Spleen (tissue), 11 donors: ENCODE measurements at regions not wholly inside any gene's neighbourhood (a gene's known extent, or its start where the extent isn't known, plus 50 kb on each side); places are given as distances from the start of the nearest gene placed in this dataset.

Source experiments
- DNase-seq: peaks from one replicate; pipeline ENCODE4 v3.0.0-alpha.2; 2020
- H3K27ac ChIP-seq, 8 donors: fragments of 200-600 bp; sonication (generic) in 7 of 8; 1 replicate in 4 of 8; 2 replicates in 4 of 8; pipeline versions ENCODE4 v1.5.0 to v1.8.0; 2016 to 2021; ENCODE audit warnings: inconsistent platforms in 4 of 8, mild to moderate bottlenecking in 4 of 8, moderate library complexity in 1 of 8
- H3K27me3 ChIP-seq, 7 donors: fragments of 200-600 bp; sonication (generic) in 6 of 7; replicated peaks in 1 of 7; 1 replicate in 4 of 7; 2 replicates in 3 of 7; pipeline versions ENCODE4 v1.5.0 to v1.8.0; 2016 to 2021; ENCODE audit warnings: inconsistent platforms in 3 of 7, mild to moderate bottlenecking in 1 of 7
- H3K36me3 ChIP-seq, 6 donors: fragments of 200-600 bp; sonication (generic) in 5 of 6; 1 replicate in 4 of 6; 2 replicates in 2 of 6; pipeline versions ENCODE4 v1.5.0 to v1.8.0; 2016 to 2021; ENCODE audit warnings: inconsistent platforms in 2 of 6
- H3K4me1 ChIP-seq, 6 donors: fragments of 200-600 bp; sonication (generic) in 5 of 6; 1 replicate in 3 of 6; 2 replicates in 3 of 6; pipeline versions ENCODE4 v1.5.0 to v1.8.0; 2016 to 2021; ENCODE audit warnings: inconsistent platforms in 3 of 6
- H3K4me3 ChIP-seq, 8 donors: fragments of 200-600 bp; sonication (generic) in 7 of 8; 1 replicate in 4 of 8; 2 replicates in 4 of 8; pipeline versions ENCODE4 v1.5.0 to v1.8.0; 2016 to 2021; ENCODE audit warnings: inconsistent platforms in 4 of 8, mild to moderate bottlenecking in 4 of 8, moderate library complexity in 2 of 8
- H3K9me3 ChIP-seq, 8 donors: fragments of 200-600 bp; sonication (generic) in 7 of 8; 1 replicate in 4 of 8; 2 replicates in 4 of 8; pipeline versions ENCODE4 v1.5.0 to v1.8.0; 2016 to 2021; ENCODE audit warnings: inconsistent platforms in 4 of 8
- CTCF ChIP-seq, 11 experiments: fragments of 200-600 bp in 7 of 11; fragments of 450-650 bp in 4 of 11; sonication (generic) in 4 of 11; IDR thresholded peaks in 8 of 11; conservative IDR thresholded peaks in 3 of 11; 1 replicate in 7 of 11; 2 replicates in 4 of 11; pipeline versions ENCODE4 v1.4.0 to v1.8.0; 2016 to 2021; ENCODE audit warnings: antibody characterized with exemption in 11 of 11, inconsistent platforms in 4 of 11, mild to moderate bottlenecking in 1 of 11
- POLR2A ChIP-seq, 3 donors: fragments of 450-650 bp; IDR thresholded peaks; one replicate each; pipeline ENCODE4 v1.5.1; 2017; ENCODE audit warnings: antibody characterized with exemption in 3 of 3, mild to moderate bottlenecking in 1 of 3
- POLR2AphosphoS5 ChIP-seq, 3 donors: sonication (generic); formaldehyde crosslinking; IDR thresholded peaks; one replicate each; pipeline ENCODE4 v1.5.1; 2017; ENCODE audit warnings: antibody characterized with exemption in 3 of 3
- WGBS, 5 donors: extraction: QIAGEN DNeasy Blood & Tissue Kit in 3 of 5; methylation state at CpG; one replicate each; pipeline versions ENCODE4 v1.1.5 to v1.1.7; 2013 to 2018; 5-methylcytosine and 5-hydroxymethylcytosine counted together
- intact Hi-C: fragments of 100-400 bp; cut with DNase I; formaldehyde crosslinking; loops from one replicate; pipeline ENCODE4 v1.15.0; 2023; ENCODE audit warnings: low total_unique reads
- donor health status: healthy with polysubstance abuse.
- donor health status: DM: no; HTN: no; CAD: no; lungs with moderate emphysema.
- donor health status: DM: no; HTN: no; CAD: no.
- donor health status: Bipolar disorder and iron deficiency.
- donor health status: healthy.
- donor health status: DM: no; HTN: no; CAD: no.
- donor health status: DM: yes; HTN: yes; CAD: no.

GRCh38 chr6:71414486-71414885 is 125.9 kb downstream of the OGFRL1 start:
- H3K36me3 ChIP-seq: peaks cover 0 to 14% (median 0%) of the 10 kb centered on the region in 6 donors
- peaks cover 0 to 24% (median 4%) of the 10 kb centered on the region in 7 donors for H3K27me3 ChIP-seq
- no peak overlapping the region for H3K4me3 ChIP-seq
- intact Hi-C loops: no loop called here
- no peak overlapping the region for H3K27ac ChIP-seq
- DNase-seq: no peak
- H3K9me3 ChIP-seq: no peaks in the 10 kb centered on the region
- no peak for TF ChIP-seq POLR2A (IDR thresholded peaks at IDR 0.05)
- no peak for TF ChIP-seq POLR2AphosphoS5 (IDR thresholded peaks at IDR 0.05)
- no peak for TF ChIP-seq CTCF (IDR thresholded peaks at IDR 0.05 in 8 of 11, conservative IDR thresholded peaks at IDR 0.05 in 3 of 11)
- WGBS, 5 donors: 62 to 83% (median 72%) methylated on average over 3 of the region's 3 CpGs
- peaks cover 0 to 30% (median 18%) of the 10 kb centered on the region in 6 donors for H3K4me1 ChIP-seq

DNA sequence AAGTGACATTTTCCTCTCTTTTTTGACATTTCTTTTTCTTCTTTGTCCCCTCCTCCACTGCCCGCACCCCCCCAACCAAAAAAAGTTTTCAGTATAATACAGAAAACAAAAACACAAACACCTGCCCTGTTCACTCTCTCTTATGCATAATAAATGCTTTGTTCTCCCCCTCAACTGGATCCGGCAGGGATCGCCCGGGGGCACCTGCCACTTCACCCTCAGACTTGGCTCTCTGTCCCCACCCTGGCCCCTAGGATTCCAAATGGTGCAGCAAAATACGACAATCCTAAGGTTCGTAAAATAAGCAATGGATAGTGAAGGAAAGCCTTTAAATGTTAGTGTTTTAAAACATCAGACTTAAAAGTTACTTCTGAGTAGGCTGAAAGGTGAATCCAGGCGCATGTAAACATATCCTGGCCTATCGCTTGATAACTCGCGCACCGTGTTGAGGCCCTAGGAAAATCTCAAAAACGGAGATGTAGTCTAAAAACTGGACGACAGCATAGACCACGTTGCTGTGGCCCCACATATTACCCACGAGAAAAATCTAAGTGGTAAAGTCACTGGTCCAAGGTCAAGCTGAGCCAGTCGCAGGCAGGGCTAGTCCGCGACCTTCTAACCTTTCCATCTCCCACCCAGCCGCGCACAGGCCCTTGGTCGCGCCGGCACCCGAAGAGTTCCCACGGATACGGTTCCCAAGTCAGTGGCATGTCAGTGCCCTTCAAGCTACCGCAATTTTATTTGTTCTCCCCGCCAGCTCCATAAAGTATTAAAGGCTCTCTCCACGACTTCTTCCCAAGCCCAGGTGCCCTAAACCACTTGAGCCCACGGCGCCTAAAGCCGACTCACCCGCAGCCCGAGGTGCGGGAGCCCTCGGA is 130.8 kb downstream of the OGFRL1 start:
- Histone ChIP-seq H3K36me3 (peaks cover 0 to 14% (median 0%) of the 10 kb centered on the region in 6 donors), H3K27ac (peak overlapping the region; percentile 67 to 96 (median 90)), H3K4me3 (peak overlapping the region; percentile 51 to 85 (median 70)), H3K9me3 (no peaks in the 10 kb centered on the region), H3K27me3 (peaks cover 0 to 62% (median 20%) of the 10 kb centered on the region in 7 donors), H3K4me1 (peaks cover 0 to 39% (median 10%) of the 10 kb centered on the region in 6 donors)
- DNase-seq: peak; percentile 70
- TF ChIP-seq POLR2AphosphoS5 (IDR thresholded peaks at IDR 0.05) (no peak), CTCF (IDR thresholded peaks at IDR 0.05 in 8 of 11, conservative IDR thresholded peaks at IDR 0.05 in 3 of 11) (no peak), POLR2A (IDR thresholded peaks at IDR 0.05) (no peak)
- intact Hi-C loops: no loop called here
- WGBS, 5 donors: 31 to 44% (median 34%) methylated on average over 33 to 36 of the region's 36 CpGs

DNA sequence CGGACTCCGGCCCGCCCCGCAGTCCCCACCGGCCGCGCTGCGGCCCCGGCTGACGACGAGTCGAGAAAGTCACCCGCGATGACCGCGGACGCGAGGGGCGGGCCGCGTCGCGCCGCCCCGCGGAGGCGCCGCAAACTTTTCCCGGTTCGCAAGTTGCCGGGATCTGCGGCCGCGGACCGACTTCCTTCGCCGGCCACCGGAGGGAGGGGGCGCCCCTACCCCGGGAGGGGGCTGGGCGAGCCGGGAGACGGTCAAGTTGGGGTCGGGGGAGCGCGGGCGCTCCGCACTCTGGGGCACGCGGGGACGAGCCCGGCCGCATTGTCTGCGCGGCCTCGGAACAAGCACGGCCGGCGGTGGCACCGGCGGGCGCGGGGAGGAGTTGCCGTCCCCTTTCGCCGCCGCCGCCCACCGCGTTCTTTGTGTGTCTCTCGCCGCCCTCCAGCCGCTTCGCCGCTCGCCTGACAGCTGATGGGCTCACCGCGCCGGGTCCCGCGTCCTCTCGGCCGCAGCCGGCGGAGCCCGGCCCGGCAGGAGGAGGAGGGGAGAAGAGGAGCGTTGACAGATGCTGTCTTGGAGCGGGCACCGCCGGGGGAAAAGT is 131.6 kb downstream of the OGFRL1 start:
- Histone ChIP-seq H3K9me3 (no peaks in the 10 kb centered on the region), H3K4me3 (peak overlapping the region; percentile 51 to 85 (median 70)), H3K27ac (peak overlapping the region; percentile 67 to 96 (median 90)), H3K4me1 (peaks cover 0 to 32% (median 10%) of the 10 kb centered on the region in 6 donors), H3K36me3 (peaks cover 0 to 11% (median 0%) of the 10 kb centered on the region in 6 donors), H3K27me3 (peaks cover 0 to 69% (median 20%) of the 10 kb centered on the region in 7 donors)
- DNase-seq: peak; percentile 79
- intact Hi-C loops: no loop called here
- WGBS, 5 donors: 1 to 5% (median 2%) methylated on average over 38 to 91 of the region's 91 CpGs
- TF ChIP-seq POLR2A (IDR thresholded peaks at IDR 0.05): no peak
- TF ChIP-seq POLR2AphosphoS5 (IDR thresholded peaks at IDR 0.05): peak in 2 of 3 donors; percentile 30 to 59
- TF ChIP-seq CTCF (IDR thresholded peaks at IDR 0.05 in 8 of 11, conservative IDR thresholded peaks at IDR 0.05 in 3 of 11): peak in 6 of 11 experiments; percentile 17 to 42 (median 32)
